HPDE6-E6E7 (cell line): ENCODE measurements at regions not wholly inside any gene's neighbourhood (a gene's known extent, or its start where the extent isn't known, plus 50 kb on each side); places are given as distances from the start of the nearest gene placed in this dataset.

Experiments
- DNase-seq: peaks from one replicate; pipeline ENCODE4 v3.0.0; 2011; ENCODE audit warnings: missing footprints; ENCODE audit errors: extremely low spot score

GRCh38 chr3:68057637-68058320 is 403.4 kb upstream of the SUCLG2 start:
- DNase-seq: no peak

- no peak for DNase-seq
These were observed 402.1 kb upstream of the SUCLG2 start for GRCh38 chr3:68056556-68056955.

GRCh38 chr3:68055215-68055614 is 400.8 kb upstream of the SUCLG2 start:
- DNase-seq: no peak

GRCh38 chr3:68049776-68050175 is 395.4 kb upstream of the SUCLG2 start:
- no peak for DNase-seq

DNA sequence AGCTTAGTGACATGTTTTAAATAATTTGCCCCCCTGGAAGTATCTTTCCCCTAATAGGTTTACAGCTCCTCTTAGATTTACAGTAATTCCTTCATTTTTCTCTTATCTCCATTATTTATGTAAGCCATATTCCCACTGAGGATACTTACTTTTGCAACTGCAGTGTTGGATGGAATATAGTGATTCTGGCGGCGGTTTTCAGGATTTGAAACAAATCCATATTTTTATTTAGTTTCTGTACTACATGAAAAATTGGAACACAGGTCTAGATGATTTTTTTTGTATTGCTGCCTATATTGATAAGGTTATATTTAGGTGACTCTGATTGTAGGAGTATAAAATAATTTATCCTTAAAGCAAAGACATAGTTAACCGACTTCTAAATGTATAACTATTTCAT is 391.6 kb upstream of the SUCLG2 start:
- no peak for DNase-seq

GRCh38 chr3:68033867-68034266 is 379.5 kb upstream of the SUCLG2 start:
- DNase-seq: no peak

- no peak for DNase-seq
These were observed 377.8 kb upstream of the SUCLG2 start for GRCh38 chr3:68032209-68032608.

DNA sequence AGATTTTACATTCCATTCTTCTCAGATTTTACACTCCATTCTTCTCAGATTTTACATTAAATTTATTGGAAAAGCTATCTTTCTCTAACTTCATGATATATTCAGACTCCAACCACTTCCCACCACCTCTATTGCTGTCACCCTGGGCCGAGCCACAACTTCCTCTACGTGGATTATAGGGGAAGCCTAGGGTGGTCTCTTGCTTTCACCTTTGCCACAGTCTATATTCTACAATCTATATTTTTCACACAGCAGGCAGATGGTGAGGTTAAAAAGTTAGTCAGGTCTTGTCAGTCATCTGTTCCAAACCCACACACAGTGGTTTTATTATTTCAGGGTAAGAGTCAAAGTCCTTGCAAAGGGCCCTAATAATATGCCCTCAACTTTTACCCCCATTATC is 370.8 kb upstream of the SUCLG2 start:
- DNase-seq: no peak

GRCh38 chr3:68019876-68020275 is 365.5 kb upstream of the SUCLG2 start:
- no peak for DNase-seq

GRCh38 chr3:68018275-68018674 is 363.9 kb upstream of the SUCLG2 start:
- no peak for DNase-seq

DNA sequence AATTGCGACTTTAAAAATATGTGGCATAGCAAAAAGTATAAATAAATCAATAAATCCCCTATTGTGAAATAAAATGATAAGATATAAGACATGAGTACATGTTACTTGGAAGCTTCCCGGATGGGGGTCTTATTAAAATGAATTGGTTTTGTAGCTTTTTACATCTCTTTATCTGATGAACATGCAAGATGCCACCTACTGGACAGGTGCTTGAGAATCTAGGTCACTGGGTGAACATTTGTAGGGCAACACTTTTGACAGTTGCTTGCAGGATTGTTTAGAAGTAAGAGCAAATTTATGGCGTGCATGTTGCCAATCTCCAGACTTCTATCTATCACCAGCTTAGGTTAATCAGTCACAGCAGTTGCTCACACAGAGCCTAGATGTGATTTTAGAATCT is 362.7 kb upstream of the SUCLG2 start:
- no peak for DNase-seq

GRCh38 chr3:68009900-68010299 is 355.5 kb upstream of the SUCLG2 start:
- no peak for DNase-seq

DNA sequence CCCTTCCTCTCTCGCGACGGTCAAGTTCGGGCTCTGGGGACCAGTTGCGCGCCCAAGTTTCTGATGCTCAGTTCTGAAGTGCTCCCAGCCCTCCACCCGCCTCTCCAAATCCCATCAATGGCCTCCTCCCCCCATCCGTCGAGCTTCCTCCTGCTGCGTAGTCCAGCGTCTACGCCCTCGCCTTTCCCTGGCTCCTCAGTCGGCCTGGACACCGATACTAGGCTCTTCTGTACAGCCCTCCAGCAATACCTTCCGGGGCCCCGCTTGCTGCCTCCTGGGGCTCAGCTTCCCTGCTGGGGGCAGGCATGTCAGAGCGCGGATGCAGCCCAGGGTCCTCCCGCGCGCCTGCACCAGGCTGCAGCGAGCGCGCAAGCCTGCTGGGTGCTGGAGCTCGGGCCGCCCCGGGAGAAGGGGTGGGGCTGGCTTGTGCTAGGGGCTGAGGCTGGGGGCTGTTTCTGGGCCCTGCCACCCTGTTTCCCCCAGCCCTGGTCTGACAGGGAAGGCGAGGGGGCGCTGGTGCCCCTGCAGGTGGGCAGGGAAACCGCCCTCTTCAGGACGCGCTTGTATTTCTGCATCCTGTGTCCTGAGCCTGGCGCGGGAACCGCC is 353.3 kb upstream of the SUCLG2 start:
- DNase-seq: no peak

DNA sequence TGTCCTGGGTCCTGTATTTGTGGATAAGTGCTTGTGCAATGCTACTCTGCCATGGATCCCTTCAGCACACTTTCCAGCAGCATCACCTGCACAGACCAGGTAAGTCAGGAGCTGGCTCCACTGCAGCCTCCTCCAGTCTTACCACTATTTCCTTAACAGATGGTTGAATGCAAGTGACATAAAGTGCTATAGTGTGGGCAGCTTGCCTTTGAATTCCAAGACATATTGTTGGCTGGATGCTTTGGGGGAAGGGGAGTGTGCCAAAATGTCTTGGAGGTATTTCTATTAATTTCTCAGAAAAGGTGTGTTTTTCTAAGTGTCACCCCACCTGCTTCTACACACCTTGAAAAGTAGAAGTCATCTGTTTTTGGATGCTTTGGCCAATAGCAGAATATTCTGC is 352.2 kb upstream of the SUCLG2 start:
- DNase-seq: no peak

GRCh38 chr3:68004091-68004490 is 349.7 kb upstream of the SUCLG2 start:
- no peak for DNase-seq

DNA sequence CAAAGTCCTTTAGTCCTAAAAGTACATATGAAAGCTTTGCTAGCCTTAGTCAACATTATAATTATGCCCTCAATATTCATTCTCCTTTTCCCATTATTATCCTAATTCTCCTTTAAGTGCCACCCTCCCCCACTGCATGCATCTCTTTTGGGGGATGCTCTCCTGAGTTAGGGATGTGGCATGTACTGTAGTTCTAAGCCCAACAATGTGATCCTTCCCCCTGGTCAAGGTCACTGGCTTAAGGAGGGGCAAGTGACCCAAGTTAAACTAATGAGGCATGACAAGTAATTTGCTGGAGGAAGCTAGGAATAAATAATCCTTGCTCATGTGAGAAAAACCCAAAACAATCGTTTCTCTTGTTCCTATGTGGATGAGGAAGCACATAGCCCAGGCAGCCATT is 343.9 kb upstream of the SUCLG2 start:
- no peak for DNase-seq

DNA sequence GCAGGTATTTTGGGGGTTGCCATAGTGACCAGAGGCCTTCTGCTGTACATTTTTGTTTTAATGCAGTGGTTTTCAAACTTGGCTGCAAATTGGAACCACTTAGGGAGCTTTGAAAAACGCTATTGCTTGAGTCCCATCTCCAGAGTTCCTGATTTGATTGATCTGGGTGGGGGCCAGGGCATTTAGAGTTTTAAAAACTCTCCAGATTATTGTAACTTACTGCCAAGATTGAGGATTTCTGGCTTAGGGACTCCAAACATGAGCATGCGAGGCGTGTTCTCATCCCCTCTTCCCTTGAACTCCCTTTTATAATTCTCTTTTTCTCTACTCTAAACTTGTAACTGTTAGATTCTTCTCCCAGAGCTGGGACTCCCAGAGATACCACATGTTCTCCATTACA is 340.8 kb upstream of the SUCLG2 start:
- DNase-seq: no peak

GRCh38 chr3:67986706-67987105 is 332.3 kb upstream of the SUCLG2 start:
- DNase-seq: no peak

GRCh38 chr3:67983166-67983565 is 328.8 kb upstream of the SUCLG2 start:
- no peak for DNase-seq

DNA sequence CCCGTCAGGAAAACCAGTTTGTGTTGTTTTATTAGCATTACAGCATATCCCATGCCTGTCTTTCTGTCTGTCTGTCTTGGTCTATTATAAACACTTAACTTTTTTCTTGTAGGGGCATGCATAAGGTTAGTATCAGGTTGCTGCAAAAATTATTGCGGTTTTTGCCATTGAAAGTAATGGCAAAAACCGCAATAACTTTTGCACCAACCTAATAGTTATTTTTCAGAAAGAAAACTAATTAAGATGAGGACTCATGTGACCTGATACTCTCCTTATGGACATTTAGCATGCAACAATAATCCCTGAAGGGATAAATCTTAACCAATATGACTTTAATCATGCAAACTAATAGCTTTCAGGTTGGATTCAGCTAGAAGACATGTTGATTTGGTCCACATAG is 326.7 kb upstream of the SUCLG2 start:
- DNase-seq: no peak

DNA sequence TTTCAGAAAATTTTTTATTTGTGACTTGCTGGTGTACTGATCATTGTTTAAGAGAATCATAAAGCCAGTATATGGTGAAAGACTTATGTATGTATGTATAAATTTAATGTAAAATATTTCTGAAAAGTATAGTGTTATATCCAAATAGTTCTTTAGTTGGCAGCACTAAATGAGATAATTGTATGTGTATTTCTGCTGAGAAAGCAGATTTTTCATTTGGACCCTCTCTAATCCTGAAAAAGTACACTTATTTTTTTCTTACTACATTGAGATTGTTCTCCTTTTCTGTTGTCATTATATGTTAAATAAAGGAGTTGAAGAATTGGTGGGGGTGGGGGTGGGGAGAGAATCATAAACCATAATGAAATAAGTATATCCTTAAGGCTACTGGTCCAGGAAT is 324.9 kb upstream of the SUCLG2 start:
- DNase-seq: no peak

GRCh38 chr3:67977762-67978161 is 323.4 kb upstream of the SUCLG2 start:
- DNase-seq: no peak

GRCh38 chr3:67976663-67977062 is 322.3 kb upstream of the SUCLG2 start:
- DNase-seq: no peak

- DNase-seq: no peak
These were observed 310.2 kb upstream of the SUCLG2 start for GRCh38 chr3:67964596-67964995.
